HG02981 (cell line): ENCODE measurements at regions not wholly inside any gene's neighbourhood (a gene's known extent, or its start where the extent isn't known, plus 50 kb on each side); places are given as distances from the start of the nearest gene placed in this dataset.
"Not testable (repeated sequence)": the region's sequence is repeated elsewhere in the genome, so short reads cannot be mapped to it uniquely, and the experiment has no call there.

Experiments used
- ATAC-seq: cut with Tn5 transposase; IDR thresholded peaks from one replicate; pipeline ENCODE4 v1.9.1; 2021; ENCODE audit warnings: mild to moderate bottlenecking, moderate library complexity; ENCODE audit not compliant: unreplicated experiment

DNA sequence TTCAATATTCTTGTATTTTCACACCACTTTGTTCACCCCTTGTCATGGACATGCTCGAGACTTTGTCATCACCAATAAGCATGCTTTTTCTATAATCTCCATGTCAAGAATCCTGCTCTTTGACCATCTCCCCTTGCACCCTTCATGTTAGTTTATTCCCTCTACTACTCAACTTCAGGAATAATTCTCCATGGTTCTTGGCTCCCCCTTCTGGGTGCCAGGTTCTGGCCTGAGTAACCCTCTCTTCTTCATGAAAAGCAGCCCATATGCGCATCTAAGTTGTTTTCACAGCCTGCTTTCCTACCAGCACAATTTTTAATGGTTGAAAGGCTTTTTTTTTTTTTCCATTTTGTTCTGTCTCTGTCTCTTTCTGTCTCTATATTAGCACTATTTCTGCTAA lies 160.7 kb downstream of the LEPR start:
- no peak for ATAC-seq

DNA sequence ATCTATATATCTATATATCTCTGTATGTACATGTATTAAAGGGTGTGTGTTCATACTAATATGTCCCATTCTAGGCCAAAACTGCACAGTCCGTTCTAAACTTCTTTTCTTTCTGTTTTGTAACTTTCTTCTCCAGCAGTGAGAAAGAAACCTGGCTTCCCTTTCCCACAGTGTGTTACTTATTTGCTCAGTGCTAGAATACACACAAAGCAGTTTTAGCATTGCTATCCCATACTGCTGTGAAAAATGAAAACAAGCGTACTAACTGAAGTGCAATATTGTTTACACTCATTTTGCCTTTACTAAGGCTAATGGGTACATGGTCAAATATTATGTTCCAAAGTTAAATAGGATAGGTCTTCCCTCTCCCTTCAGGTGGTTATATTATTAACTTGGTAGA lies 163.9 kb downstream of the LEPR start:
- no peak for ATAC-seq

DNA sequence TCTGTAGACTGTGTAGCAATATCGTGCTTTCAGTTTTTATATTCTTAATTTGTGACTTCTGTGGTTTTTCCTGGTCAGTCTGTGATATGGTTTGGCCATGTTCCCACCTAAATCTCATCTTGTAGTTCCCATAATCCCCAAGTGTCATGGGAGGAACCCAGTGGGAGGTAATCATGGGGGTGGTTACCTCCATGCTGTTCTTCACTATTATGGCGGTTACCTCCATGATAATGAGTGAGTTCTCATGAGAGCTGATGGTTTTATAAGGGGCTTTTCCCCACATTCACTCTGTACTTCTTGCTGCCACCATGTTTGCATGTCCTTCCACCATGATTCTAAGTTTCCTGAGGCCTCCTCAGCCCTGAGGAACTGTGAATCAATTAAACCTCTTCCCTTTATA lies 169.8 kb downstream of the LEPR start:
- ATAC-seq = no peak

DNA sequence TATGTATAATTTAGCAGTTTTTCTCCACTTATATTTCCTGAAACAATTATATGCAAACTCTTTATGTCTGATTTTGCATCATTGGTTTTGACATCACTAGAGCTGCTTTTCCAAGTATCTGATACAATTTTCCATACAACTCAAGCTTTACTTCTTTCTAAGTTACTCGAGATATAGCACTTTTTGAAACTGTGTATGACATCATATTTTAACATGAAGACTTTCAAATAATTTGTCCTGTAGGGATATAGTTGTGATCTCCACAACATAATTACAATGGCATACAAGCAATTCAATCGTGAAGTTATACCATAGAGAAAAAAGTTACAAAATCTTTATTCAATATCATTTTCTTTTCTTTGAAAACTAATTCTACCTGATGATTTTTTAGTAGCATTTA lies 173.0 kb downstream of the LEPR start:
- no peak for ATAC-seq

DNA sequence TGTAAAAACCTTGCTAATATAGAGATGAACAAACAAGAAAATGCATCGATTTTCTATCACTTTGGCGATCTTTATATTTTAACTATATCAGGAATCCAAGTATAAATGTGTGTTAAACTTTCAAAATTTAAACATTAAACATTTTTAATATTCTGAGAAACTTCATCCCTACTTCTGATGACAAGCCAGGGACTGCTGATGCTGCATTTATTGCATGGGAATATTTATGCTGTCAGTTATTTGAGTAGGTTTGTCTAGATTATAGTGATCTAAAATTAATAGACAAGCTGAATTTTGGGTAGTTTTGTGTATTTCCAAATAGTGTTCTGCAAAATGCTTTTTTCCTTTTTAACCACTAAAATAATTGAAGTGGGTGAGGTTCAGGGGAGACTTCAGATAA lies 175.3 kb downstream of the LEPR start:
- no peak for ATAC-seq

DNA sequence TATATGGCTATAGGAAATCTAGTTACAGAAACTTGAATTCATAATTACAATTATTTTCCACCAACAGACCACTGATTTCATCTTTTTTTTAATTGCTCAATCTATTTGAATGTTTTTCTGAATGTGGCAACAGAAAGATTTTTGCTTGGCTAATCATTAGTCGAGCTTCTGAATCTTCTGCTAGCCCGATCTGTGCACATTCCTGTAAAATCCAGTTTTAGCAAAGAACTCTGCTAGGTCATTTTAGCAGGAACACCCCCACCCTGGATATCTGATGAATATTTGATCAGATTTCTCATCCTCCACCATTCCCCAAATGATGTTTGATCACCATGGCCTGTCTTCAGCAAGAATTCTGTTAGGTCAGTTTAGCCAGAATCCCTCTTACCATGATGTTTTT lies 176.3 kb downstream of the LEPR start:
- no peak for ATAC-seq

DNA sequence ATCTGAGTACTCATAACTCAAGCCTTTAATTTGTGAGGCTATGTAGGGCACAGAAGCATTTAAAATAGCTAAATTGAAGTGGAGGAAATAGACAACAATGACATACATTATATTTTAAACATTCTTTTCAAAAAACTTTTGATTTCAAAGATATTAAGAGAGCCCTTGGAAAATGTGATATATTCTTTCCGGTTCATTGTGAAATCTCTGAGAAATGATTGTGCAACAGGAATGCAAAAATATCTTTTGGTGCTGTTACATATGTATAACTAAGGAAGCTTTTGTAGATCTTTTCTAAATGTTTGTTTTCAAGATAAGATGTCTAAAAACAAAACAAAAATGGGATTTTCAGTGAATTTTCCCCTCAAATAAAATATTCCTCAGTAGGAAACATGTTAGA lies 185.2 kb downstream of the LEPR start:
- ATAC-seq = no peak

DNA sequence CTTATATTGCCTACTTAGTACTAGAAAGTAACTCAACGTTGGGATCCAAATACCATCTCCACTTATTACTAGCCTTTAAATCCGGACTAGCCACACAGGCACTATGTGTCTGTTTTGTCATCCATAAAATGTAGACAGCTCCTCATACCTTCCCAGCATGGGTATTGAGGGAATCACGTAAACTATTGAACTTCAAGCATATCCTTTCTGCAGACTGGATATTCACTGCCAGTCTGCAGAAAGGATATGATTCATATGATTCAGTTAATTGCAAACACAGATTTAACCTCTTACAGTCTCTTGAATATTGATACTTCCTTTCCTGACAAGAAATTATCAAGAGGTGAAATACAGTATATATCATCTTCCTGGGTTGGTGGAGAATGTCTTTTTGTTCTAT lies 186.0 kb downstream of the LEPR start:
- ATAC-seq = no peak

DNA sequence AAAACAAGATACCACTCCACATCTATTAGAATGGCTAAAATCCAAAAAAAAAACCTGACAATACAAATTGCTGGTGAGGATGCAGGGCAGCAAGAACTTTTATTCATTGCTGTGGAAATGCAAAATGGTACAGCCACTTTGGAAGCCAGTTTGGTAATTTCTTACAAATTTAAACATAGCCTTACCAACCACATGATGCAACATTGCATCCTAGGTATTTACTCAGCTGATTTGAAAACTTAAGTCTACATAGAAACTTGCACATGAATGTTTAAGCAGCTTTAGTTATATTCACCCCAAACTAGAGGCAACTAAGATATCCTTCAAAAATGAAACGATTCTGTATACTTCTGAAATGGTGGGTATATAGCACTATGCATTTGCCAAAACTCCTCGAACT lies 178.8 kb upstream of the PDE4B start:
- no peak for ATAC-seq

DNA sequence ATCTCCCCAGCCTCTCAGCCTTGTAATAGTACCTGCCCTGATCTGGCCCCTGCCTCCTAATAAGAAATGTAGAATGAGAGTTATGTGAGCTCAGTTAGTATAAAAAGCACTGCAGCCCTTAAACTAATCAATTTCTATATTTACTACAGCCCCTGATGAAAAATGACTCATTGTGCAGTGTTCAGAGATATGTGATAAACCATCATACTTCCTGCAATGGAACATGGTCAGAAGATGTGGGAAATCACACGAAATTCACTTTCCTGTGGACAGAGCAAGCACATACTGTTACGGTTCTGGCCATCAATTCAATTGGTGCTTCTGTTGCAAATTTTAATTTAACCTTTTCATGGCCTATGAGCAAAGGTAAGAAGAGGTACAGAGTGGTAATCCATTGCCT lies 176.8 kb upstream of the PDE4B start:
- ATAC-seq = no peak

DNA sequence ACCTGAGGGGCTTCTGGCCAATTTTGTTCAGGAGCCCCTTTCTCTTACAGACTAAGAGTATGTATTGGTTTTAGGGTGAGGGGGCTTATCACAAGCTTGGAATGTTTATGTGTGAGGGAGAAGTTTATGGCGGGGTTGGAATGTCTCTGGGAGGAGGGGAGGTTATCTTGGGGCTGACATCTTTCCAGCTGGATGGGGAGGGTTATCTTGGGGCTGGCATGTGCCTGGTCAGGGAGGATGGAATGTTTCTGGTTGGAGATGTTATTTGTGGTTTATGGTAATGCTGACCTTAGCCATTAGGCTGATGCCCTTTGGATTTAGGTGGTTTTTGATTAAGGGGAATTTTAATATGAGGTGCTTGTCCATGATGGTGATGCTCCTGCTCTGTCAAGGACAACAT lies 171.0 kb upstream of the PDE4B start:
- ATAC-seq = not testable (repeated sequence)

DNA sequence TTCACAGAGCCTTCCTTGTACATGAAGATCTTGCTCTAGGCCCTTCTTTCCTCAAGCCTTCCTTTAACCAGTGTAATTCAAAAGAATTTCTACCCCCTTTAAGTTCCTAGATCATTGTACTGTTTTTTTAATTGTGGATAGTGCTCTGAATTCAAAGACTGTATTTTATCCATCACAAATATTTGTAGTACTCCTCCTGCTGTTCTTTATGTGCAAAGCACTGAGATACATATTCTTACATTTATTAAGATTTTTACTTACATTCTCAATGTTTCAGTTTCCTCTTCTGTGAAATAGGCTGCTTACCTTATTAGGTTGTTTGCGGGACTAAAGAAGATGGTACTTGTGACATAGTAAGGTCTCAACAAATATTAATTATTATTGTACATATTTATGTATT lies 168.8 kb upstream of the PDE4B start:
- ATAC-seq = no peak

DNA sequence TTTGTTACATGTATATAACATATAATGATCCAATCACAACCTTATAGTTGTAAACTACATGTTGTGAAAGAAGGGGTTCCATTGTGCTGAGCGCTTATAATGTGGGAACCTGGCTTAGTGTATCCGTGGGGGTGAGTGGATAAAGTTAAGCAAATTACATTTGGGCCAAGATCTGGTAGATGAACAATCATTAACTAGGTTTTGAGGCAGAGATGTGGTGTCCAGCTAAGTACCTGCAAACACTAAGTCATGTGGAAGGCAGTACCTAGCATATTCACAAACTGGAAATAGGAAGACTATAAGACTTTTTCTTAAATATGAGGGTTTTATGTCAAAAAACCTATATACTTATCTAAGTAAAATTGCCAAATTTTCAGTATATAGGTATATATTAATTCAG lies 167.2 kb upstream of the PDE4B start:
- no peak for ATAC-seq

DNA sequence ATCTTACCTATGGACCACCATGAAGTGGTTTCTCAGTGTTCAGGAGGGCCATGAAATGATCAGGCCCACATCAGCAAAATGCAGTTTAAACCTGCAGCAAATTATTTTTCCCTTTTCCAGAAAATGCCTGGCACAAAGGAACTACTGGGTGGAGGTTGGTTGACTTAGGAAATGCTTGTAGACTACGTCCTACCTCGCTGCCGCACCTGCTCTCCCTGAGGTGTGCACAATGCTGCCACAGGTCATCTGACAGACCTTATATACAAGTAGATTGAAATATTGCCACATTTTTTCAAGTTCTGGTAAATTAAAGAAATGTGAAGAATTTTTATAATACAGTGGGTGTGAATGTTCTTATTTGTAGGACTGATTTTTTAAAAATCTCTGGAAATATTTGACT lies 166.7 kb upstream of the PDE4B start:
- ATAC-seq = no peak

DNA sequence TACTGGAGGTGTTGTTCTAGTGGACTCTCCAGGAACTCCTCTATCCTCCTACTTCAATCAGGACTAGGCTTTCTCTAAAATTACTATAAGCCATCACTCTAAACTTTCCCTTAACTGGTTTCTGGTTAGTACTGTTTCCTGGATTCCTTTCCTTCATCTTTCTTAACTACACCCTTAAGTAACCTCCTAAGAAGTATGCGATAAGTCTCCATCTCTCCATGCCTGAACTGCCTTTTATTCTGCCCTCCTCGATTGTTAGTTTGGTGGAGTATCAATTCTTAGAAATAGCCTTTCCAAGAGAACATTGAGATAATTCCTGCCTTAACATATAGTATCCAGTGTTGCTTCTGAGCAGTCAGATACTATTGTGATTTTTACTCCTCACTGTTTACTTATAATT lies 162.9 kb upstream of the PDE4B start:
- ATAC-seq = no peak

DNA sequence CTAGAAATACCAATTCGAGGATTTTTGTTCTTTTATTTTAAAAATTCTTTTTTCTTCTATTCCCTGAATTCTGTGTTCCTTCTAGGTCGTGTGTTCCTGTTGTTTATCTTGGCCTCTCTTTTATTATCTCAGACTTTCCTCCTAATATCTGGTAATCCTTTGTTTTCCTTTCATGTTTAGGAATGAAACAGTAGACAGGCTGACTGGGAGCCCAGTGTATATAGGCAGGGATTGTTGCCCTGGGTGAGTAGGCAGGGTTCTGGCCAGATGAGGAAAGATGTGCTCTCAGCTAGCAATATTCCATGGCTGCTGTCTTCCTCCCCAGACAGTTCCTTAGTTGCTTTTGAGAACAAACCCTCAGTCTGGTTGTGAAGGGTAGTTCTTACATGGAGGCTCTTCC lies 161.8 kb upstream of the PDE4B start:
- ATAC-seq = no peak

DNA sequence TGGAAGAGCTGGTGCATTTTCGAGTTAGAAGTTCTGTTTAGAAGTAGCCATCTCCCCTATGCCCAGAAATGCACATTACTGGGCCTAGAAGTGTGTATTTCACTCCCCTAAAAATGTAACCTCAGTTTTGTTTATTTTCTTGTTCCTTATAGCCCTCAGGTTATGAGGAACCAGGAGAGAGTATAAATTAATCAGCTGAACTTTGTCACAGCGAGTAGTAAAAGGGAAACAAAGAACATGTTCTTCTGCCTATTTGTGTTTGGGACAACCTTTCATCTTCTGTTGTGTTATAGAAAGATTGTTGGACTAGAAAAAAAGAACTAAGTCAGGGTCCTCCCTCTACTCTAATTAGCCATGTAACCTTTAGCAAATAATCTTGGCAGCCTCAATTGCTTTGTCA lies 160.5 kb upstream of the PDE4B start:
- ATAC-seq = no peak

DNA sequence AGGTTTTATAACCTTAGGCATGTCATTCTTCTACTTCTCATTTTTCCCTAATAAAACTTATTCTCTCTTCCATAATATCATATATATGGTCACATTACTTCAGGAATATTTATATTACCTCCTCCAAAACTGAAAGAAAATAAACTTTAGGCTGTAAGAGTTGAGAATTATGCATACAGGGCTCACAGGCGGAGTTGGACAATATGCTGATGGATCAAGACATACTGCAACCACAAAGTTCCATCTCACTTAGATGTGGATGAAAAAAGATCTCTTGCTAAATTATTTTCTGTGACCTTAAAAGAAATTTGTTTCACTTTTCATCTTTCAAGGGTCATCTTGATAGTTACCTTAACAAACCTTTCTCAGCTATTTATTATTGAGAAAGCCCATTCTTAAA lies 152.6 kb upstream of the PDE4B start:
- no peak for ATAC-seq

DNA sequence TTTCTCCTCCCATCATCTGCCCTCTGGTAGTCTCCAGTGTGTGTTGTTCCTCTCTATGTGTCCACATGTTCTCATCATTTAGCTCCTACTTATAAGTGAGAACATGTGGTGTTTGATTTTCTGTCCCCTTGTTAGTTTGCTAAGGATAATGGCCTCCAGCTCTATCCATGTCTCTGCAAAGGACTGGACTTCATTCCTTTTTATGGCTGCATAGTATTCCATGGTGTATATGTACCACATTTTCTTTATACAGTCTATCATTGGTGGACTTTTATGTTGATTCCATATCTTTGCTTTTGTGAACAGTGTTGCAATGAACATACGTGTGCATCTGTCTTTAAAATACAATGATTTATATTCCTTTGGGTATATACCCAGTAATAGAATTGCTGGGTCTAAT lies 143.5 kb upstream of the PDE4B start:
- ATAC-seq = not testable (repeated sequence)

DNA sequence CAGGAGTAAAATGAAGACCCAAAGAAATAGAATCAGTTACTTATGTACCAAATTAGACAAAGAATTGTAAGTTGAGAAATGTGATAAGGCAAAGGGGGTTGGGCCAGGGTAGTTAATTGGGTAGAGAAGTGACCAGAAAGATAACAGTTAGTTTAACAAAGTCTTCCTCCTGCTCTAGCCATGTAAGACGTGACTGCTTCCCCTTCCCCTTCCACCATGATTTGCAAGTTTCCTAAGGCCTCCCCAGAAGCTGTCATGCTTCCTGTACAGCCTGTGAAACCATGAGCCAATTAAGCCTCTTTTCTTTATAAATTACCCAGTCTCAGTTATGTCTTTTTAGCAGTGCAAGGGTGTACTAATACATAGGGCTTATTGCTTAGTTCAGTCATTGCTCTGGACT lies 142.0 kb upstream of the PDE4B start:
- ATAC-seq = no peak

DNA sequence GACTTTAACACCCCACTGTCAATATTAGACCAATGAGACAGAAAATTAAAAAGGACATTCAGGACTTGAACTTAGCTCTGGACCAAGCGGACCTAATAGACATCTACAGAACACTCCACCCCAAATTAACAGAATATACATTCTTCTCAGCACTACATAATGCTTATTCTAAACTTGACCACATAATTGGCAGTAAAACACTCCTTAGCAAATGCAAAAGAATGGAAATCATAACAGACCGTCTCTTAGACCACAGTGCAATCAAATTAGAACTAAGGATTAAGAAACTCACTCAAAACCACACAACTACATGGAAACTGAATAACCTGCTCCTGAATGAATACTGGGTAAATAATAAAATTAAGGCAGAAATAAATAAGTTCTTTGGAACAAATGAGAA lies 138.2 kb upstream of the PDE4B start:
- ATAC-seq = not testable (repeated sequence)

DNA sequence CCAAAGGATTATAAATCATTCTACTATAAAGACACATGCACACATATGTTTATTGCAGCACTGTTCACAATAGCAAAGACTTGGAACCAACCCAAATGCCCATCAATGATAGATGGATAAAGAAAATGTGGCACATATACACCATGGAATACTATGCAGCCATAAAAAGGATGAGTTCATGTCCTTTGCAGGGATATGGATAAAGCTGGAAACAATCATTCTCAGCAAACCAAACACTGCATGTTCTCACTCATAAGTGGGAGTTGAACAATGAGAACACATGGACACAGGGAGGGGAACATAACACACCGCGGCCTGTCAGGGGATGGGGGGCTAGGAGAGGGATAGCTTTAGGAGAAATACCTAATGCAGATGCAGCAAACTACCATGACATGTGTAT lies 135.1 kb upstream of the PDE4B start:
- ATAC-seq = not testable (repeated sequence)

DNA sequence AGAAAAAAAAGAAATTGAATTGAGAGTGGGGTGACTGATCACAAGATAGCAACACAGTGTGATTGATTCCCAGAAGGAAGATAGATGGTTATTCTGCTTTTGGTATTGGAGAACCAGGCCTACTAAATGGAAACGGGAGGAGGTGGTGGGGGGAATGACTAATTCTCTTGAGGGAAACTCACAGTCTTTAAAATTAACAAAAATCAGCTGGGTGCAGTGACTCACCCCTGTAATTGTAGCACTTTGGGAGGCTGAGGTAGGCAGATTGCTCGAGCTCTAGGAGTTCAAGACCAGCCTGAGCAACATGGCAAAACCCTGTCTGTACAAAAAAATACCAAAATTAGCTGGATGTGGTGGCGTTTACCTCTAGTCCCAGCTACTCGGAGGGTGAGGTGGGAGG lies 134.6 kb upstream of the PDE4B start:
- no peak for ATAC-seq

DNA sequence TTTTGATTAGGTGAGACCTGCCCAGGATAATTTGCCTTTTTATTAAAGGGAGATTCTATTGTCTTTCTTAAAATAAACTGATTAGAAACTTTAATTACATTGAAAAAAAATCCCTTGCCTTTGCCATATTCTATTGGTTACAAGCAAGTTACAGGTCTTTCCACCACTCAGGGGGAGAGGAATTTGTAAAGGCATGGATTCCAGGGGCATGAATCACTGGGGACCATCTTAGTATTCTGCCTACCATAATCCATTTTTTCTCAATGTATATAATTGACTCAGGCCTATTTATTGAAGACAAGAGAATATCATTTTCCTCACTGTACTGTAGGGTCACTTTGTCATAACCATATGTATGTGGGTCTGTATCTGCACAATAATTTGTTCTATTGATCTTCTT lies 124.3 kb upstream of the PDE4B start:
- no peak for ATAC-seq
